Calu3 (cell line): ENCODE measurements at regions not wholly inside any gene's neighbourhood (a gene's known extent, or its start where the extent isn't known, plus 50 kb on each side); places are given as distances from the start of the nearest gene placed in this dataset.
A peak's percentile ranks its signal among the peaks of the same experiment; 100 is the strongest.

ENCODE experiments used
- BruUV-seq: library from RNA; stranded (reverse); fragments of 400-500 nt; replicated peaks from 2 replicates; lab custom pipeline; 2021; lab: Mats Ljungman, UMichigan
- CTCF ChIA-PET: fragments of 300-600 bp; sonication (Branson Sonifier 250); formaldehyde crosslinking; loops from one replicate; lab custom pipeline; 2022; ENCODE audit warnings: antibody characterized with exemption; lab: Charles Lee
- DNase-seq: peaks from one replicate; pipeline ENCODE4 v3.0.0; 2022
- H3K27ac Mint-ChIP-seq: one replicate; pipeline ENCODE4 v1.8.0; 2022; ENCODE audit warnings: mixed read lengths; ENCODE audit not compliant: unreplicated experiment
- H3K27me3 Mint-ChIP-seq: one replicate; pipeline ENCODE4 v1.8.0; 2022; ENCODE audit warnings: mixed read lengths; ENCODE audit not compliant: unreplicated experiment
- H3K36me3 Mint-ChIP-seq: one replicate; pipeline ENCODE4 v1.8.0; 2022; ENCODE audit warnings: mild to moderate bottlenecking, moderate library complexity, mixed read lengths; ENCODE audit not compliant: insufficient read depth, unreplicated experiment
- H3K4me1 Mint-ChIP-seq: one replicate; pipeline ENCODE4 v1.8.0; 2022; ENCODE audit warnings: mild to moderate bottlenecking, low read depth, mixed read lengths; ENCODE audit not compliant: unreplicated experiment
- H3K4me3 Mint-ChIP-seq: one replicate; pipeline ENCODE4 v1.8.0; 2022; ENCODE audit warnings: mild to moderate bottlenecking, low read depth, moderate library complexity, mixed read lengths; ENCODE audit not compliant: unreplicated experiment
- H3K9me3 Mint-ChIP-seq: one replicate; pipeline ENCODE4 v1.8.0; 2022; ENCODE audit warnings: low read depth, mixed read lengths; ENCODE audit not compliant: unreplicated experiment
- CTCF ChIP-seq: fragments of 200-600 bp; IDR thresholded peaks from one replicate; pipeline ENCODE4 v1.8.0; 2022; ENCODE audit warnings: antibody characterized with exemption; ENCODE audit not compliant: unreplicated experiment
- intact Hi-C: fragments of 100-400 bp; cut with micrococcal nuclease; formaldehyde crosslinking; loops from one replicate; pipeline ENCODE4 v1.10.0; 2022; ENCODE audit not compliant: unreplicated experiment

- CTCF ChIA-PET: interaction anchor here (0.5 to 1.2 kb wide), 9 partner anchors 22 to 384 kb away, joined by 3 to 5 read pairs (median 3); no protein-coding TSS in a partner anchor
- H3K4me3 Mint-ChIP-seq: no peak overlapping the region
Observed at GRCh38 chr22:49547751-49548239, 279.9 kb downstream of the BRD1 start.

GRCh38 chr22:49546811-49547585 is 280.7 kb downstream of the BRD1 start:
- no peak for TF ChIP-seq CTCF
- intact Hi-C loops: loop anchor here (5.0 kb wide), 1 partner anchor 115 kb away; no protein-coding TSS in a partner anchor
- no TSS peak for BruUV-seq
- H3K4me3 Mint-ChIP-seq: no peak overlapping the region
- H3K27ac Mint-ChIP-seq: no peak overlapping the region
- no peaks in the 10 kb centered on the region for H3K9me3 Mint-ChIP-seq
- no peaks in the 10 kb centered on the region for H3K27me3 Mint-ChIP-seq
- CTCF ChIA-PET: interaction anchor here (1.0 kb wide), 1 partner anchor 113 kb away, joined by 3 read pairs; no protein-coding TSS in a partner anchor
- H3K4me1 Mint-ChIP-seq: peaks cover 23% of the 10 kb centered on the region
- DNase-seq: no peak
- H3K36me3 Mint-ChIP-seq: peaks cover 5% of the 10 kb centered on the region

More at GRCh38 chr22:49547751-49548239, 279.9 kb downstream of the BRD1 start:
- H3K4me1 Mint-ChIP-seq: peaks cover 23% of the 10 kb centered on the region
- H3K27me3 Mint-ChIP-seq: no peaks in the 10 kb centered on the region
- TF ChIP-seq CTCF: no peak
- peaks cover 5% of the 10 kb centered on the region for H3K36me3 Mint-ChIP-seq
- intact Hi-C loops: loop anchor here (1.0 to 5.0 kb wide), 3 partner anchors 45 to 115 kb away; no protein-coding TSS in a partner anchor
- no TSS peak for BruUV-seq
- peak; percentile 10 for DNase-seq
- H3K27ac Mint-ChIP-seq: peak overlapping the region; percentile 41
- H3K9me3 Mint-ChIP-seq: no peaks in the 10 kb centered on the region

- intact Hi-C loops: loop anchor here (5.0 kb wide), 1 partner anchor 113 kb away; no protein-coding TSS in a partner anchor
- no TSS peak for BruUV-seq
Observed at GRCh38 chr22:49545606-49546005, 282.1 kb downstream of the BRD1 start.

GRCh38 chr22:49544286-49544685 is 283.4 kb downstream of the BRD1 start:
- no peaks in the 10 kb centered on the region for H3K9me3 Mint-ChIP-seq

More at GRCh38 chr22:49545606-49546005, 282.1 kb downstream of the BRD1 start:
- Mint-ChIP-seq H3K4me3 (no peak overlapping the region), H3K4me1 (peaks cover 19% of the 10 kb centered on the region), H3K9me3 (no peaks in the 10 kb centered on the region), H3K27me3 (no peaks in the 10 kb centered on the region), H3K27ac (no peak overlapping the region), H3K36me3 (peaks cover 3% of the 10 kb centered on the region)
- CTCF ChIA-PET: interaction anchor here (0.7 to 1.1 kb wide), 2 partner anchors 11 to 25 kb away, joined by 4 to 5 read pairs; no protein-coding TSS in a partner anchor
- no peak for DNase-seq
- no peak for TF ChIP-seq CTCF

More at GRCh38 chr22:49544286-49544685, 283.4 kb downstream of the BRD1 start:
- Mint-ChIP-seq H3K4me3 (no peak overlapping the region), H3K4me1 (peaks cover 7% of the 10 kb centered on the region), H3K36me3 (no peaks in the 10 kb centered on the region), H3K27me3 (no peaks in the 10 kb centered on the region), H3K27ac (no peak overlapping the region)
- CTCF ChIA-PET: no interaction called here
- no peak for DNase-seq
- intact Hi-C loops: no loop called here
- no peak for TF ChIP-seq CTCF
- no TSS peak for BruUV-seq
